HG02571 (cell line): ENCODE measurements at regions not wholly inside any gene's neighbourhood (a gene's known extent, or its start where the extent isn't known, plus 50 kb on each side); places are given as distances from the start of the nearest gene placed in this dataset.
"Not testable (repeated sequence)": the region's sequence is repeated elsewhere in the genome, so short reads cannot be mapped to it uniquely, and the experiment has no call there.

Experiments
- ATAC-seq: cut with Tn5 transposase; IDR thresholded peaks from one replicate; pipeline ENCODE4 v1.9.1; 2021; ENCODE audit warnings: mild to moderate bottlenecking, moderate library complexity; ENCODE audit not compliant: unreplicated experiment

GRCh38 chr4:159780196-159780922 lies 677.5 kb downstream of the RAPGEF2 start:
- no peak for ATAC-seq

- ATAC-seq, result no peak
These were observed 685.0 kb downstream of the RAPGEF2 start for GRCh38 chr4:159787901-159788300.

- no peak for ATAC-seq
These were observed 688.5 kb downstream of the RAPGEF2 start for GRCh38 chr4:159791334-159791733.

- ATAC-seq, result not testable (repeated sequence)
These were observed 701.7 kb downstream of the RAPGEF2 start for GRCh38 chr4:159804592-159804991.

GRCh38 chr4:159823743-159824142 lies 720.9 kb downstream of the RAPGEF2 start:
- no peak for ATAC-seq

- ATAC-seq, result no peak
These were observed 725.8 kb downstream of the RAPGEF2 start for GRCh38 chr4:159828687-159829086.

- ATAC-seq, result no peak
These were observed 726.3 kb downstream of the RAPGEF2 start for GRCh38 chr4:159829184-159829583.

- ATAC-seq, result no peak
These were observed 734.2 kb downstream of the RAPGEF2 start for GRCh38 chr4:159837071-159837470.

- no peak for ATAC-seq
These were observed 752.9 kb downstream of the RAPGEF2 start for GRCh38 chr4:159855731-159856130.

GRCh38 chr4:159856451-159856850 lies 753.6 kb downstream of the RAPGEF2 start:
- no peak for ATAC-seq

- no peak for ATAC-seq
These were observed 756.8 kb downstream of the RAPGEF2 start for GRCh38 chr4:159859656-159860148.

- ATAC-seq, result no peak
These were observed 758.1 kb downstream of the RAPGEF2 start for GRCh38 chr4:159860945-159861344.

GRCh38 chr4:159864337-159864736 lies 761.5 kb downstream of the RAPGEF2 start:
- ATAC-seq, result no peak

GRCh38 chr4:159867673-159868072 lies 764.8 kb downstream of the RAPGEF2 start:
- no peak for ATAC-seq

GRCh38 chr4:159868936-159869335 lies 766.1 kb downstream of the RAPGEF2 start:
- not testable (repeated sequence) for ATAC-seq

- no peak for ATAC-seq
These were observed 768.3 kb downstream of the RAPGEF2 start for GRCh38 chr4:159871141-159871540.

- ATAC-seq, result no peak
These were observed 778.3 kb downstream of the RAPGEF2 start for GRCh38 chr4:159881158-159881557.

GRCh38 chr4:159884989-159885388 lies 782.1 kb downstream of the RAPGEF2 start:
- no peak for ATAC-seq

- ATAC-seq, result no peak
These were observed 796.7 kb downstream of the RAPGEF2 start for GRCh38 chr4:159899596-159899995.

- no peak for ATAC-seq
These were observed 797.7 kb downstream of the RAPGEF2 start for GRCh38 chr4:159900562-159900961.

- no peak for ATAC-seq
These were observed 799.8 kb downstream of the RAPGEF2 start for GRCh38 chr4:159902648-159903047.

GRCh38 chr4:159904906-159905305 lies 802.0 kb downstream of the RAPGEF2 start:
- no peak for ATAC-seq

- no peak for ATAC-seq
These were observed 803.2 kb downstream of the RAPGEF2 start for GRCh38 chr4:159906051-159906450.
